Left ventricle myocardium inferior (tissue), 1 donor: ENCODE measurements at regions not wholly inside any gene's neighbourhood (a gene's known extent, or its start where the extent isn't known, plus 50 kb on each side); places are given as distances from the start of the nearest gene placed in this dataset.

Experiments used
- DNase-seq: peaks from one replicate; pipeline ENCODE4 v3.0.0-alpha.2; 2020
- H3K27ac ChIP-seq: fragments of 200-600 bp; replicated peaks from 2 replicates; pipeline ENCODE4 v1.8.0; 2021
- H3K27me3 ChIP-seq: fragments of 200-600 bp; 2 replicates; pipeline ENCODE4 v1.8.0; 2021; ENCODE audit warnings: low read depth
- H3K36me3 ChIP-seq: fragments of 200-600 bp; 2 replicates; pipeline ENCODE4 v1.8.0; 2021
- H3K4me1 ChIP-seq: fragments of 200-600 bp; 2 replicates; pipeline ENCODE4 v1.8.0; 2021
- H3K4me3 ChIP-seq: fragments of 200-600 bp; 2 replicates; pipeline ENCODE4 v1.8.0; 2021; ENCODE audit warnings: mild to moderate bottlenecking, moderate library complexity
- H3K9me3 ChIP-seq: fragments of 200-600 bp; replicated peaks from 2 replicates; pipeline ENCODE4 v1.8.0; 2021
- CTCF ChIP-seq: fragments of 200-600 bp; IDR thresholded peaks from 2 replicates; pipeline ENCODE4 v1.8.0; 2021; ENCODE audit warnings: antibody characterized with exemption, mild to moderate bottlenecking, borderline replicate concordance
- intact Hi-C: fragments of 100-400 bp; cut with micrococcal nuclease; formaldehyde crosslinking; loops from one replicate; pipeline ENCODE4 v1.11.0; 2022
- donor health status: DM: no; HTN: yes; CAD: no; lungs with severe emphysema.

DNA sequence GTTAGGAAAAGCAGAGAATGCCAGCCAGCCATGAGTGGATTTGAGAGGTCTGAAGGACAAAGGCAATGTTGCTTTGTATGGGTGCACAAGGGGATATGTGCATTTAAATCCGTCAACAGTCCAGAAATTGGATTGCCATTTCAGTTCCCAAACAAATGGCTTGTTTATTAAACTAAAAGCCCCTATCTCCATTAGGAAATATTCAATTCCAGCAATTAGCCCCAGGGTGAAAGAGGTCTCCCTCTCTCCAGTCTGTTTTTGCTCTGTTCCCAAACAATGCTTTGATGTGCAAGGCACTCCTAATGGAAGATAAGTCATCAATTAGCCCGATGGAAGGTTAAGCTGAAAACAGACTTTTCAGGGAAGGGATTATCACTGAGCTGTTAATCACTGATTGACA lies 101.3 kb downstream of the C9orf152 start:
- TF ChIP-seq CTCF, result no peak
- no peaks in the 10 kb centered on the region for H3K27me3 ChIP-seq
- no peaks in the 10 kb centered on the region for H3K36me3 ChIP-seq
- no peak overlapping the region for H3K27ac ChIP-seq
- H3K9me3 ChIP-seq, result no peaks in the 10 kb centered on the region
- DNase-seq, result no peak
- peaks cover 78% of the 10 kb centered on the region for H3K4me1 ChIP-seq
- H3K4me3 ChIP-seq, result no peak overlapping the region
- intact Hi-C loops, result no loop called here

- intact Hi-C loops, result no loop called here
- Histone ChIP-seq H3K9me3 (no peaks in the 10 kb centered on the region), H3K4me1 (peaks cover 78% of the 10 kb centered on the region), H3K27ac (no peak overlapping the region), H3K4me3 (no peak overlapping the region), H3K36me3 (no peaks in the 10 kb centered on the region), H3K27me3 (no peaks in the 10 kb centered on the region)
- DNase-seq, result no peak
- TF ChIP-seq CTCF, result no peak
Measured at GRCh38 chr9:110109333-110110092, 98.4 kb downstream of the C9orf152 start.

GRCh38 chr9:110110154-110110553 lies 97.8 kb downstream of the C9orf152 start:
- H3K4me3 ChIP-seq, result no peak overlapping the region
- H3K36me3 ChIP-seq, result no peaks in the 10 kb centered on the region
- H3K9me3 ChIP-seq, result no peaks in the 10 kb centered on the region
- no peak for DNase-seq
- H3K4me1 ChIP-seq, result peaks cover 78% of the 10 kb centered on the region
- H3K27ac ChIP-seq, result no peak overlapping the region
- TF ChIP-seq CTCF, result no peak
- H3K27me3 ChIP-seq, result no peaks in the 10 kb centered on the region
- intact Hi-C loops, result no loop called here

- intact Hi-C loops, result no loop called here
- no peaks in the 10 kb centered on the region for H3K36me3 ChIP-seq
- H3K4me1 ChIP-seq, result peaks cover 78% of the 10 kb centered on the region
- no peaks in the 10 kb centered on the region for H3K27me3 ChIP-seq
- no peak overlapping the region for H3K4me3 ChIP-seq
- TF ChIP-seq CTCF, result no peak
- no peak for DNase-seq
- H3K9me3 ChIP-seq, result no peaks in the 10 kb centered on the region
- no peak overlapping the region for H3K27ac ChIP-seq
Measured at GRCh38 chr9:110111868-110112267, 96.1 kb downstream of the C9orf152 start.

DNA sequence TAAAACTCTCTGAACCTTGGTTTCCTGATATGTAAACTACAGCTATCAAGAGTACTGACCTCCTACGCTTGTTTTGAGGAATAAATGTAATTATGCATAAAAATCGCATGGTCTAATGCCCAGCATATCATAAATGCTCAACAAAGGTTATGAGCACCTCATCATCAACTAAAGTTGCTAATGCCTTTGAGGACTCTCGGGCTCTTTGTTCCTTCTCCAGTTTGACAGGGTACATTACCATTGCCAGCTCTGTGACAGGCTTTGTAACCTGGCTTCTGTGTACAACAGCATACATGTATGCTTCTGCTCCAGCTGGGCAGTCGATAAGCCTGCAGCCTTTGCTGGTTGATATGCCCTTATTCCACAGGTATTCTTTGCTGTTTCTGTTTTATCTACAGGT lies 95.2 kb downstream of the C9orf152 start:
- H3K4me3 ChIP-seq, result no peak overlapping the region
- H3K27me3 ChIP-seq, result no peaks in the 10 kb centered on the region
- intact Hi-C loops, result no loop called here
- no peaks in the 10 kb centered on the region for H3K9me3 ChIP-seq
- no peak for DNase-seq
- H3K27ac ChIP-seq, result no peak overlapping the region
- no peaks in the 10 kb centered on the region for H3K36me3 ChIP-seq
- TF ChIP-seq CTCF, result no peak
- H3K4me1 ChIP-seq, result peaks cover 82% of the 10 kb centered on the region
